Activated naive CD8-positive, alpha-beta T cell treated with anti-CD3 and anti-CD28 coated beads, Interleukin-2, amount 10 ng/mL, durations not matched to agents 7 days and 5 days (primary cell): ENCODE measurements at regions not wholly inside any gene's neighbourhood (a gene's known extent, or its start where the extent isn't known, plus 50 kb on each side); places are given as distances from the start of the nearest gene placed in this dataset.

Experiments
- ATAC-seq: fragments of 150-1000 bp; cut with Tn5 transposase; one replicate; pipeline ENCODE4 v1.10.0; 2021; ENCODE audit warnings: low read depth, moderate library complexity
- POLR2A ChIA-PET: fragments of 350-600 bp; sonication (Branson Sonifier 250); formaldehyde crosslinking; loops from one replicate; lab custom pipeline; 2021; ENCODE audit warnings: antibody characterized with exemption; lab: Charles Lee
- DNase-seq: peaks from one replicate; pipeline ENCODE4 v3.0.0; 2021
- H3K27ac Mint-ChIP-seq: one replicate; pipeline ENCODE4 v1.8.0; 2022; ENCODE audit warnings: mild to moderate bottlenecking, mixed read lengths
- H3K27me3 Mint-ChIP-seq: one replicate; pipeline ENCODE4 v1.8.0; 2022; ENCODE audit warnings: mild to moderate bottlenecking, moderate library complexity, mixed read lengths
- H3K36me3 Mint-ChIP-seq: one replicate; pipeline ENCODE4 v1.8.0; 2021; ENCODE audit warnings: mild to moderate bottlenecking, mixed read lengths
- H3K4me1 Mint-ChIP-seq: one replicate; pipeline ENCODE4 v1.8.0; 2021; ENCODE audit warnings: mixed read lengths
- H3K4me3 Mint-ChIP-seq: one replicate; pipeline ENCODE4 v1.8.0; 2022; ENCODE audit warnings: mild to moderate bottlenecking, moderate library complexity, mixed read lengths
- H3K9me3 Mint-ChIP-seq: one replicate; pipeline ENCODE4 v1.8.0; 2021; ENCODE audit warnings: mixed read lengths

- ATAC-seq, result no peak
- no peaks in the 10 kb centered on the region for H3K27me3 Mint-ChIP-seq
- no peak overlapping the region for H3K4me3 Mint-ChIP-seq
- H3K27ac Mint-ChIP-seq, result no peak overlapping the region
- peaks cover 4% of the 10 kb centered on the region for H3K9me3 Mint-ChIP-seq
- POLR2A ChIA-PET, result no interaction called here
- no peaks in the 10 kb centered on the region for H3K36me3 Mint-ChIP-seq
- DNase-seq, result no peak
- no peaks in the 10 kb centered on the region for H3K4me1 Mint-ChIP-seq
Observed at GRCh38 chr22:48594757-48595510, 1232.7 kb downstream of the BRD1 start.

DNA sequence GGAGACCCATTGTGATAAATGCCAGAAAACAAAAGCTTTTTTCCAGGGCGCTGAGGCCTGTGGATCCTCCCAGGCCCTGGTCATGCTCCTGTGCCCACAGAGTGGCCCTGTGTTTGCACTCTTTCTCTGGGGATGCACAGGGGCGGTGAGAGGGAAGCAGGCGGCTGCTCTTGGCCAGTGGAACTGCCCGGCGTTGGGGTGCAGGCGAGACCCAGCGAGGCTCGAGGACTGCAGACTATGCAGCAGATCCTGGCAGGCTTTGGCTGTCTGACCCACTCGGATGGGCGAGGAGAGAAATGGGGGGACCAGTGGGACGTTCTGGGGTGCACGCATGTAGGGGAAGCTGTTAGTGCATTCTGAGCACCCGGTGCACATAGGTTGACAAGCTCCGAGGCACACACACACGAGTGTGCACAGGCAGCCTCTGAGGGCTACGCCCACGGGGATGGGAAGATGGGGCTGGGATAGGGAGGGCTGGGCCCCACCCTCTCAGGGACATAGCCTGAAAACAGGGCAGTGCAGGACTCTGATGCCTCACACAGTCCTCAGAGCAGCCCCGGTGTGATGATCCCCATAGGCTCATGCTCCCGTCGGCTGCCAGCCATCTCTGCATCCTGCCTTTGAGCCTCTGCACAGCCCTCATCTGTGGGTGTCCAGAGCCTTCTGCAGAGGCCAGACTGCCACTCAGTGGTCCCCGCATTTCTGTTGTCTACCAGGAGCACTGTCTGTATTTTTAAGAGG, 1233.5 kb downstream of the BRD1 start:
- Mint-ChIP-seq H3K4me3 (no peak overlapping the region), H3K27ac (no peak overlapping the region), H3K9me3 (peaks cover 4% of the 10 kb centered on the region), H3K36me3 (no peaks in the 10 kb centered on the region), H3K4me1 (no peaks in the 10 kb centered on the region), H3K27me3 (no peaks in the 10 kb centered on the region)
- POLR2A ChIA-PET, result no interaction called here
- no peak for DNase-seq
- ATAC-seq, result no peak

GRCh38 chr22:48593551-48593950, 1234.1 kb downstream of the BRD1 start:
- Mint-ChIP-seq H3K27me3 (no peaks in the 10 kb centered on the region), H3K27ac (no peak overlapping the region), H3K36me3 (no peaks in the 10 kb centered on the region), H3K4me1 (no peaks in the 10 kb centered on the region), H3K4me3 (no peak overlapping the region), H3K9me3 (peaks cover 4% of the 10 kb centered on the region)
- no peak for DNase-seq
- no peak for ATAC-seq
- POLR2A ChIA-PET, result no interaction called here

DNA sequence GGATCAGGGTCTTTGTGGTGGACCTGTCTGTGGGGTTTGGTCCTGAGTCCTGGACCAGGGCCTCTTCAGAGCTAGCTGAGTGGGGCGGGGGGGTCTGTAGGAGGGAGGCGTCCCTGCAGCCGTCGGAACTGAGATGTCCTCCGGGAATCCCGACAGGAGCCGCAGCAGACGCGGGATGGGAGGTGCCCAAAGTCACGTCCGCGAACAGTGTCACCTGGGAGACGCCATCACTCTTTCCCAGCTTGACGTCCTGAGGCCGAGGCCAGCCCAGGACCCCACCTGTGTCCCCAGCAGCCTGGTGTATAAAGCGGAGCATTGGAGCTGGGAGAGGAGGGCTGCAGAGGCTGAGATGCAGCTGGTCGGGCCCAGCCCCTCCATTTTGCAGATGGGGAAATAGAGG, 1234.7 kb downstream of the BRD1 start:
- ATAC-seq, result no peak
- H3K4me1 Mint-ChIP-seq, result no peaks in the 10 kb centered on the region
- no peaks in the 10 kb centered on the region for H3K9me3 Mint-ChIP-seq
- no peaks in the 10 kb centered on the region for H3K36me3 Mint-ChIP-seq
- H3K27me3 Mint-ChIP-seq, result no peaks in the 10 kb centered on the region
- POLR2A ChIA-PET, result no interaction called here
- H3K4me3 Mint-ChIP-seq, result no peak overlapping the region
- DNase-seq, result no peak
- H3K27ac Mint-ChIP-seq, result no peak overlapping the region

GRCh38 chr22:48592488-48592887, 1235.2 kb downstream of the BRD1 start:
- no peaks in the 10 kb centered on the region for H3K9me3 Mint-ChIP-seq
- no peak overlapping the region for H3K27ac Mint-ChIP-seq
- no peaks in the 10 kb centered on the region for H3K27me3 Mint-ChIP-seq
- no peak overlapping the region for H3K4me3 Mint-ChIP-seq
- POLR2A ChIA-PET, result no interaction called here
- no peaks in the 10 kb centered on the region for H3K36me3 Mint-ChIP-seq
- no peaks in the 10 kb centered on the region for H3K4me1 Mint-ChIP-seq
- DNase-seq (no peak), ATAC-seq (no peak)

- ATAC-seq (no peak), DNase-seq (no peak)
- H3K36me3 Mint-ChIP-seq, result no peaks in the 10 kb centered on the region
- H3K27me3 Mint-ChIP-seq, result no peaks in the 10 kb centered on the region
- H3K4me3 Mint-ChIP-seq, result no peak overlapping the region
- POLR2A ChIA-PET, result no interaction called here
- no peaks in the 10 kb centered on the region for H3K9me3 Mint-ChIP-seq
- no peaks in the 10 kb centered on the region for H3K4me1 Mint-ChIP-seq
- no peak overlapping the region for H3K27ac Mint-ChIP-seq
Observed at GRCh38 chr22:48592066-48592345, 1235.7 kb downstream of the BRD1 start.

DNA sequence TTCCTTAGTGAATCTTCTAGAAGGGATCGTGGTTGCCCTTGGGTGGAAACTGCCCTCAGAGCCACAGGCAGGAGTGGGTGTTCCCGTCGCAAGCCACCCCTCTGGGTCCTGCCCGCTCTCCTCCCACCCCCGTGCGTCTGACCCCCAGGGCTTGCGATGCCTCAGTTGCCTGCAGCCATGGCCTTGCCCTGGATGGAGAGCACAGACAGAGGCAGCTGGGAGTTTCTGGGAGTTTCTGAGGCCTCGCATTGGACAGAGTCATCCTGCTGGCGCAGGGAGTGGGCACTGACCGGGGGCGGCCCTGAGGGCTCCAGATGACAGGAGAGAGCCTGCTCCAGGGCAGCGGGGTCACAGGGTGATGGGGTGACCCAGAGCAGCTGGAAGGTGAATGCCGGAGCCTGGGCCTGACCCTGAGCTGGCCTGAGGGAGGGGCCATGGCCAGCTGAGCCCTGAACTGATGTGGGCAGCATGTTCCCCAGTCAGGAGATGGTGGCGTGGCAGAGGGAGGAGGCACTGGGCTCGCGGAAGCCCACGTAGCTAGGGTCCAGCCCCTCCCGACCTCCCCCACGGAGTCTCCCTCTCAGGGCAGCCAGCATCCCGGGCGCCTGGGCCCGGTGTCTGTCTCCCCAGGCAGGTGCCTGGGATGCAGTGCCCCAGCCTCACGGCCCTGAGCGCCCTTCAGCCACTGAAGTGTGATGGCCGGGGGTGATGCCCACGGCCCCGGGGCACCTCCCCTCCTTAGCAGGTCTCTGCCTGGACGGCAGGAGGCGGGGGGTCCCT, 1236.2 kb downstream of the BRD1 start:
- H3K36me3 Mint-ChIP-seq, result no peaks in the 10 kb centered on the region
- ATAC-seq (no peak), DNase-seq (no peak)
- H3K4me3 Mint-ChIP-seq, result no peak overlapping the region
- no peaks in the 10 kb centered on the region for H3K4me1 Mint-ChIP-seq
- H3K9me3 Mint-ChIP-seq, result no peaks in the 10 kb centered on the region
- POLR2A ChIA-PET, result no interaction called here
- H3K27ac Mint-ChIP-seq, result no peak overlapping the region
- no peaks in the 10 kb centered on the region for H3K27me3 Mint-ChIP-seq

DNA sequence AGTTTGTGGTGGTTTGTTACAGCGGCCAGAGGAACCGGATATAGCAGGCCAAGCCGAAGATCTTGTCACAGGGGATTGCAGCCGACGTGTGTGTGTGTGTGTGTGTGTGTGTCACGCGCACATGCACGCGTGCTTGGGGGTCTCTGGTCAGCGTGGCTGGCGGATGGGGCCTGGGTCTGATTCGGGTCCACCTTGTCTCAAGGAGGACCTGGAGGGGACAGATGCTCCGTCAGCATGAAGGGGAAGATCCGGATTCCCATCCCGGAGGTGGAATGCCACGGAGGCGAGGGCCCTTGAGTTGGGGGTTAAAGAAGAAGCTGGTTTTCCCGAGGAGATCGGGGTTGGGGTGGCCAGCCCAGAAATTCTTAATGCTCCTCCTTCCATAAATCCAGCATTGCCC, 1237.8 kb downstream of the BRD1 start:
- Mint-ChIP-seq H3K4me1 (no peaks in the 10 kb centered on the region), H3K27ac (no peak overlapping the region), H3K9me3 (no peaks in the 10 kb centered on the region), H3K27me3 (no peaks in the 10 kb centered on the region), H3K4me3 (no peak overlapping the region), H3K36me3 (no peaks in the 10 kb centered on the region)
- POLR2A ChIA-PET, result no interaction called here
- no peak for ATAC-seq
- DNase-seq, result no peak

DNA sequence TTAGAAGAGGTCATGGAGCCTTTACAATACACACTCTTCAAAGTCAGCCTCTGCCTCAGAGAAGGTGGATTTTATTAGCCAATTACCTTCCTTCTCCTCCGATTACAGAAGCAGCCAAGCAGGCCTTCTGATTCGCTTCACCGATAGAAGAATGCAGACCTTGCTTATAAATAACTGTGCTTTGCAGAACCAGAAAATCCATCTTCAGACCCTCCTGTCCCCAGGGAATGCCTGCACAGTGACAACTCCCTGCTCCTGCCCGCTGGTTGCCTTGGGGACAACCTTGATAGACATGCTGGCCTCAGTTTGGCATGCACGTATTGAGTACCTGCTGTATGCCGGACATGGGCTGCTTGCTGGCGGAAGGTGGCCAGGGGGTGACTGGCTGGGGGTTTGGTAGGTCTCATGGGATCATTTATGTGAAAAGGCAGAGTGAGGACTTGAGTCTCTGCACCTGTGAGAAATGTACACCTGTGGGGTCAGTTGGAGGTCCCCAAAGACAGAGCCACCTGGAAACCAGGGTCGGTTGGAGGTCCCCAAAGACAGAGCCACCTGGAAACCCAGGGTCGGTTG, 1238.7 kb downstream of the BRD1 start:
- Mint-ChIP-seq H3K27me3 (no peaks in the 10 kb centered on the region), H3K9me3 (no peaks in the 10 kb centered on the region), H3K36me3 (no peaks in the 10 kb centered on the region), H3K27ac (no peak overlapping the region), H3K4me1 (no peaks in the 10 kb centered on the region), H3K4me3 (no peak overlapping the region)
- no peak for DNase-seq
- no peak for ATAC-seq
- POLR2A ChIA-PET, result no interaction called here

GRCh38 chr22:48588151-48588877, 1239.4 kb downstream of the BRD1 start:
- no peak for DNase-seq
- Mint-ChIP-seq H3K36me3 (no peaks in the 10 kb centered on the region), H3K27me3 (no peaks in the 10 kb centered on the region), H3K9me3 (no peaks in the 10 kb centered on the region), H3K4me3 (no peak overlapping the region), H3K4me1 (no peaks in the 10 kb centered on the region), H3K27ac (no peak overlapping the region)
- no peak for ATAC-seq
- POLR2A ChIA-PET, result no interaction called here

GRCh38 chr22:48587236-48587865, 1240.3 kb downstream of the BRD1 start:
- H3K9me3 Mint-ChIP-seq, result no peaks in the 10 kb centered on the region
- no peaks in the 10 kb centered on the region for H3K27me3 Mint-ChIP-seq
- POLR2A ChIA-PET, result no interaction called here
- H3K4me1 Mint-ChIP-seq, result no peaks in the 10 kb centered on the region
- H3K27ac Mint-ChIP-seq, result no peak overlapping the region
- ATAC-seq, result no peak
- H3K4me3 Mint-ChIP-seq, result no peak overlapping the region
- DNase-seq, result no peak
- no peaks in the 10 kb centered on the region for H3K36me3 Mint-ChIP-seq

- Mint-ChIP-seq H3K9me3 (no peaks in the 10 kb centered on the region), H3K4me3 (no peak overlapping the region), H3K27ac (no peak overlapping the region), H3K36me3 (no peaks in the 10 kb centered on the region), H3K27me3 (no peaks in the 10 kb centered on the region), H3K4me1 (no peaks in the 10 kb centered on the region)
- DNase-seq, result no peak
- POLR2A ChIA-PET, result no interaction called here
- ATAC-seq, result no peak
Observed at GRCh38 chr22:48586799-48587185, 1240.9 kb downstream of the BRD1 start.
